T-helper 1 cell (primary cell): ENCODE measurements at regions not wholly inside any gene's neighbourhood (a gene's known extent, or its start where the extent isn't known, plus 50 kb on each side); places are given as distances from the start of the nearest gene placed in this dataset.

Experiments
- DNase-seq, 5 donors: peaks; one replicate each; pipeline ENCODE4 v3.0.0-alpha.2; 2012 to 2020

DNA sequence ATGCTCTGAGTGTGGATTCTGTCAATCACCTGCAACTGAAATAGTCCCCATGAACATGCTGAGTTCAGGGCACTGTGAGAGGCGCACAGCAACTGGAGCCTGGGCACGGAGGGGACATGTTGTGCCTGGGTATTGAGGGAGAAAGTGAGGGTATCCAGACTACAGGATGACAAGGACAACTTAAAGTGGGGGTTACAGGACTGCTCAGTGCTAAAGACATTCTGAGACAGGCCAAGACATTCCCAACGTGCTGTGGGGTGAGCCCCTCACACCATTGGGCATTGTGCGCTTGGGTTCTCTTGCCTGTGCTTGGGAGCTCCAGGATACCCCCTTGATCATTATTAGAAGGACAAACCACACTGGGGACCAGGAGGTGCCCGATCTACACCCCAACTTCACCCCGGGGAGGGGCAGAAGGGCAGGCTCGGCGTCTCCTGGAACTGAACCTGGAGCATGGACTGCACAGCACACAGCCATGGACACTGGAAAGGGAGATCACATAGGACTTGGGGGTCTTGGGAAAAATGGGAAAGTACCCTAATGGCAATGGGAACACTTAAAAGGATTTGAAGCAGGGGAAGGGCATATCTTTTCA lies 72.5 kb upstream of the HDAC4 start:
- DNase-seq, result no peak

DNA sequence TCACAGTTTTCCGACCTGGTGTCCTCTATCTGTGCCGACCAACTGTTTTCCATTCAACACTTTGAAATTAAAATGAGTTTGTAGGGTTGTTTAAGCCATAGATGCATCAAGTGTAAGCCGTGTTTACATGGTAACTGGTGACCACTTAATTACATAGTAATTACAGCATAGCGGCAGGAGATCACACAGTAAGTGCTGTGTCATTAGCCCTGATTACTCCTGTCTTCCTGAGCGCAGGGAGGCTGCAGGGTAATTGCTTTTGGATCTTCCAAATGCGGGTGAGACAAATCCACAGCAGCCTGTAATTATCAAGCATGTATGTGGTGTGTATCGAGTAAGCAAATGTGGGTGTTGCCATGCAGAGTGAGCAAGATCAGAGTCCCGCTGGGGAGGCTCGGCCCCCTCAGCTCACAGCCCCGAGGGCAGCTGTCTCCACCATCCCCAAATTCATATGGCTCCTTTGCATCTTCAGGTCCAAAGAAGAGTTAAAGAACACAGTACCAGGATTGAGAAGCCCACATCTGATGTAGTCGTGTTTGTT lies 71.5 kb upstream of the HDAC4 start:
- DNase-seq, result no peak

DNA sequence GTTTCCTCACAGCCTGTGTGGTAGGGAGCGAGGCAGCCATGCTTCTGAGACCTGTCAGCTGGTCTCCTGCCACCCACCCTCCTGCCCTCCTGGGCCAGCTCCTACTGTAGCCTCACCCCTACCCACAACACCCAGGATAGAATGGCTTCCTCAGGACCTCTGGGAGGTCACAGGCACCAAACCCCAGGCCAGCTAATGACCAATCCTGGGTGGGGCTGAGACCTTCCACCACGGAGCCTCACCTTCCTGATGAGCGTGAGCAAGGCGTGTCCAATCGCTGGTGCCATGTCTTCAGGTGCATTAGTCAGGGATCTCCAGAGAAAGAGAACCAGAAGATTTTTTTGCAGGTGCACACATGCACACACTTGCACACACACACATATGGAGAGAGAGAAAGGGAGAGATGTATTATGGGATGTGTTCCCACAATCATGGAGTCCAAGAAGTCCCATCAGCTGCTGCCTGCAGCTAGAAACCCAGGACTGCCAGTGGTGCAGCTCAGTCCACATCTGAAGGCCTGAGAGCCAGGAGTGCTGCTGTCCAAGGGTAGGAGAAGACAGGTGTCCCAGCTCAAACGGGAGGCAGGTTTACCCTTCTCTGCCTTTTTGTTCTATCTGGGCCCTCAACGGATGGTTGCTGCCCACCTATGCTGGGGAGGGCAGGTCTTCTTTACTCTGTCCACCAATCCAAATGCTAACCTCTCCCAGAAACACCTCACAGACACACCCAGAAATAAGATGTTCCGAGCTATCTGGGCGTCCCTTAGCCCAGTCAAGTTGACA lies 70.4 kb upstream of the HDAC4 start:
- no peak for DNase-seq

DNA sequence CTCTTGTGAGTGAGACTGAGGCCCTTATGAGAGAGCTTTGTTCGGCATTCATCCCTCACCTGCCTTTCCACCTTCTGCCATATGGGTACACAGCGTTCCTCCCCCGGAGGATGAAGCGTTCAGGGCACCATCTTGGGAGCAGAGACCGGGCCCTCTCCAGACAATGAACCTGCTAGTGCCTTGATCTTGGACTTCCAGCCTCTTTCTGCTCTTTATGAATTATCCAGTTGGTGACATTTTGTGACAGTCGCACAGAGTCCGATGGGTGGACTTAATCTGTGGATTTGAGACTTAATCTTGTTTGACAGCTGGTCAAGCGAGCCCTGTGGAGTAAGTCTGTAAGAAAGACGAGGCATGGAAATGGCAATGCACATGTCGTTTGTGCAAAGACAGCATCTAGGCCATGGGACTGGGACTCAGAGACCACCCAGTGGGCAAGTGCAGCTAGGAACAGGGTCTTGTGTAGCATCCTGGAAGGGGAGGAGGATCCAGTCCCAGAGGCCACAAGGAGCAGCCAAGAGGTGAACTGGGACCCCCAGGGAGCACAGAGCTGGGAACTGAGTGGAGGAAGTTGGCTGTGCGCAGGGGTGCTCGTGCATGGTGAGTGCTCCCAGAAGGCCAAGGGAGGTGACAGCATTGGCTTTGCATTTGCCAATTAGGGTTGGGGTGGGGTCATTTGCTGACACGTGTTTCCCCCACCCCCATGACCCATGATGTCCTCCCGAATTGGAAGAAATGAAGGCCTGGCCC lies 69.5 kb upstream of the HDAC4 start:
- no peak for DNase-seq

DNA sequence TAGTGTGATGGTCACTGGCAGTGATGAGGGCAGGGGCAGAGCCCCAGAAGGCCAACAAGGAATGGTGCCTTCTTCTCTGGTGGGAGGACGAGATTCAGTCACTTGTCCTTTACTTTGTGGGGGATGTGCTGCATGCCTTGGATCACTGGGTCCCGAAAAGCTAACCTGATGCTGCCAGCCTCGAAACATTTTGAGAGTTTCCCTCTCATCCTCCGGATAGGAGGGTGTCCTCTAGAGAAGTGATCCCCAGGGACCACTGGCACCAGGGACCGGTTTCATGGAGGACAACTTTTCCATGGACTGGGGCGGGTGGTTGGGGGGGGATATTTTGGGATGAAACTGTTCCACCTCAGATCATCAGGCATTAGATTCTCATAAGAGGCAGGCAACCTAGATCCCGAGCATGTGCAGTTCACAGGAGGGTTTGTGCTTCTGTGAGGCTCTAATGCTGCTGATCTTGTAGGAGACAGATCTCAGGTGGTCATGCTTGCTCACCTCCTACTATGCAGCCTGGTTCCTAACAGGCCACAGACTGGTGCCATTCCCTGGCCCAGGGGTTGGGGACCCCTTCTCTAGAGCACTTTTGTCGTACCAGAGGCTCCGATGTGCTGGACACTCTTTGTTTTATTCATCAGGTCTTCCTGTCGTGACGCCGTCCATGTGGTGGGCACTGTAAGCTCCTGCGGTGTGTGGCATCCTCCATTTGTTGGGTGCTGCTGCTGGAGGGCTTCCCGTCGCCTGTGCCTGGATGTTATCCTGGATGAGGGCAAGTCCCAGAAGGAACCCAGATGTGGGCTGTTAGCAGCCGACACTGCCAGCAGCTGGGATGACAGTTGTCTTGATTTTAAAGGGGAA lies 68.5 kb upstream of the HDAC4 start:
- no peak for DNase-seq

DNA sequence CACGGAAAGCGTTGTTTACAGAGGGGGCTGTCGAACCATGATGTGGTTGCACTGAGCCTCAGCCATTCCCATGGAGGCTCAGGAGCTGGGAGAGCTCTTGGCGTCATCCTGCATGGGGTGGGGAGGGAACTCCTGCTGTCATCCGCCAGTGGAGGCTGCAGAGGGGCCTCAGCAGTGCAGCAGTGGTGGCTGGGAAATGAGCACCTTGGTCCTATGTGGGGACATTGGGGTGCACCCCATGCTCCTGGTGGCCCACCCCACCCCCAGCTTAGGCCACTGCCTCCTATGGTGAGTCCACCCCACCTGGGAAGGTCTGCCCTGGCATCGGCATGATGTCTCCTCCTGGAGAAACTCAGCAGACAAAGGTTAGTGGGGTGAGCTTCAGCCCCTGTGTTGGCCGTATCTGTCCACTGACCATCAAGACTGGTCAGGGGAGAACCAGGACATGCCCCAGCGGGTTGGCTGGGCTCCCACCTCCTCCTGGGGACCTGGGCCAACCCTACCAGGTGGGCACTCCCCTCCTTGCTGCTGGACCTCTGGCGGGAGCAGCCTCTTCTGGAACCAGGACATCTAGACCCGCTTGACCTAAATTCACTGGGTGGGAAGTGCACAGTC lies 67.8 kb upstream of the HDAC4 start:
- no peak for DNase-seq

DNA sequence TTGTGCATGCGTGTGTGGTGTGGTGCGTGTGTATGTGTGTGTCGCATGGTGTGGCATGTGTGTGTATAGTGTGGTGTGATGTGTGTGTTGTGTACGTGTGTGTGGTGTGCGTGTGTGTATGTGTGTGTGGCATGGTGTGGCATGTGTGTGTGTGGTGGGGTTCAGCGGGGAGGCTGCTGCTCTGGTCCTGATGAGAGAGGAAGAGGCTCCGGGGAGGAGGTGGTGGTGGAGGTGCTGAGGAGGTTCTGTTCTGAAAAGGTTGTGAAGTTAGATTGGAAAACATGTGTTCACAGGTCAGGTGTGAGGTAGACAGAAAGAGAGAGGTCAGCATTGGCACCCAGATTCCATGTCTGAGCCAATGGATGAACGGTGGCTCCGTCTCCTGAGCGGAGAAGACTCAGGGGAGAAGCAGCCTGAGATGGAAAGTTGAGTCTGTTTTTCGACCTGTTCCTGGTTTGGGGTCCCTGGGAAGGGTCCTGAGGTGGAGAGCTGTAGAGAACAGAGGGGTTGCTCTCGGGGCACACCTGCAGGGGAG lies 67.2 kb upstream of the HDAC4 start:
- no peak for DNase-seq

DNA sequence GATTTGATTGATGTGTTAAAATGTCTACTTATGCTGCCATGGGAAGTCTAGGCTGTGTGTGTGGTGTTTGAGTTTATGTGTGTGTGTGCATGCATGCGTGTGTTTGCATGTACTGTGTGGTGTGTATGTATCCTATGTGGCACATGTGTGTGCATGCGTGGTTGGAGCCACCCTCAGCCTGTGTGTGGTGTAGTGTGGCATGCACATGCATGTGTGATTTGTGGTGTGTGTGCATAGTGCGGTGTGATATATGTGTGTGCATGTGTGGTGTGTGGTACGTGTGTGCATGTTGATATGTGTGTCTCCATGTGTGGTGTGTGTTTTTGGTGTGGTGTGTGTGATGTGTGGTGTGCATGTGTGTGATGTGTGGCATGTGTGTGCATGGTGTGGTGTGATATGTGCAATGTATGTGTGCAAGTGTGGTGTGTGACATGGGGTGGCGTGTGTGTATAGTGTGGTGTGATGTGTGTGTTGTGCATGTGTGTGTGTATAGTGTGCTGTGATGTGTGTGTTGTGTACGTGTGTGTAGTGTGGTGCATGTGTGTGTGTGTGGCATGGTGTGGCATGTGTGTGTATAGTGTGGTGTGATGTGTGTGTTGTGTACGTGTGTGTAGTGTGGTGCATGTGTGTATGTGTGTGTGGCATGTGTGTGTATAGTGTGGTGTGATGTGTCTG lies 66.6 kb upstream of the HDAC4 start:
- no peak for DNase-seq

DNA sequence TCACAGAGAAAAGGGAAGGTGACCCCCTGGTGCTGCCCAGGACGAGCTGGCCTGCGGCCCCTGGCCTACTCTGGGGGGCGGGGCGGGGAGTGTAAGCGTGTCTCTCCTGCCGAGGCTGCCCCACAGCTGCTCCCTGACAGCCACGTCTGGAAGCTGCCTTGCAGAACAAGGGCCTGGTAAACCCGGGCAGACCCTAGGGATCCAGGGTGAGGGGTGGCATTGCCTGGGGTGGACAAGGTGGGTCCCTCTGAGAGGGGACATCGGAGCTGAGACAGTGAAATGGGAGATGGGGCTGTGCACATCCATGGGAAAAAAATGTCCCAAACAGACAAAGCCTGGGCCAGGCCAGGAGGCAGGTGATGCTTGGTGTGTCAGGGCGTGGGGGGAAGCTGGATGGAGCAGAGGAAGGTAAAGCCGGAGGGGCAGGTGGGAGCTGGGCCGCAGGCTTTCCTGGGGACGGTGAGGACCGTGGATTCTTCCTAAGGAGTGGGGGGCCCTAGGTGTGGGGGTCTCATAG lies 66.0 kb upstream of the HDAC4 start:
- DNase-seq, result no peak

DNA sequence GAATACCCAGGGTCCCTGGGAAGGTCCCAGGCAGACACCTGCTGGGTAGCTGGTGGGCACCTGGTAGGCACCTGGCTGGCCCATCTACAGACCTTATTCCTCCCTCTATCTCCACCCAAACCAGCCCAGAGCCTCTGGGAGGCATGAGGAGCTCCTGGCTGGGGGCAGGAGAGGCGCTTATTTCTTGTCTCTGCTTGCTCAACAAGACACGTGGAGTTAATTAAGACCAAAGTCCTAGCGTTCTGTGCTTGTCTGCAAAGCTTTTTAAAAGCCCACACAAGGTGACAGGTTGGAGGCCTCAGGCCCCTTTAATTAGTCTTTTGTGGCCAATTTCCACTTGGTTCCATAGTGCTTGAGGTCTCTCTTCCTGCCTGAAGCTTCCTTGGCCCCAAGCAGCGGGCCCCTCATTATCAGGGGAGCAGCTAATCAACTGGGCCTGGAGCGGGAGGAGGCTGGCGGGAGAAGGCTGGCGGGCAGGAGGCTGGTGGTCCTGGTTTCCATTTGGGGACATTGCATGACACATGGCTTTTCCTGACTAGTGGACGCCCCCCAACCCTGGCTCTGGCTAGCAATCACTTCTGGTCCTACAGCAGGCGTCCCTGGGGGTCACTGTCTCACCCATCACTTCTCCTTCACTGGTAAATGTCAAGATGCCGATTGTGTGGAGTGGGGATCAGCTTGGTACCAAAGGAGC lies 65.4 kb upstream of the HDAC4 start:
- no peak for DNase-seq

DNA sequence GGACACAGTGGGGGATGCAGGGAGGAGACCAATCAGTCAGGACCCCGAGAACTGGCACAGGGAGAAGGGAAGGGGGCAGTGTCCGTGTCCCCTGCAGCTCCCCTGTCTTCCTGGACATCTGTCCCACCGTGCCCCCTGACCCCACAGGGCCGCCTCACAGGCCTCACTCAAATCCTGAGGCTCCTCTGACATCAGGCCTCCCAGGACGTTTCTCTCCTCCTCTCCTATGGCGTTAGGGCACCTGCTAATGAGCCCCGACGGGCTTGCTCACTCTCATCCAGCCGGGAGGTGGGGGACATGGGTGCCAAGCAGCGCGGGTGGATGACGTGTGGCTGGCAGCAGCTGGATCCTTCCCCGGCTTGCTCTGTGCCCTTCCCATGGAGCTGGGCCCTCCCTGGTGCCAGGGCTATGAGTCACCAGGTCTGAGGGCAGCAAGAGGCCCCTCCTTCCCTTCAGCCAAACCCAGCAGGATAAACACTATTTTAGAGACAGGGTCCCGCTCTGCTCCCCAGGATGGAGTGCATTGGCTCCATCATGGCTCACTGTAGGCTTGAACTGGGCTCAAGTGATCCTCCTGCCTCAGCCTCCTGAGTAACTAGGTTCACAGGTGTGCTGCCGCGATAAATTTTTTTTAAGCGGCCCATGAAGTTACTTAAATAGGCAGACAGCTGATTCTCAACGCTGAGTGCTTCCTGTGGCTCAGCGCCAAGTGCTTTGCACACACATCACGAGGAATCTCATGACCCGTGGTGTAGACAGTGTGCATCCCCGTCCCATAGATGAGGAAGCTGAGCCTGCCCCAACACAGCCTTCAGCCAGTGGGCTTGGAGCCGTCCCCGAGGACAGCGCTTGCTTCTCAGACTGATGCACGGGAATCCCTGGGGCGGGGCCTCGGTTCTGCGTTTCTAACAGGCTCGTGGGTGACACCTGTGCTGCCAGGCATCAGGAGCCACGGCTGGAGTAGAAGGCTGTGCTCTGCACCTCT lies 64.5 kb upstream of the HDAC4 start:
- DNase-seq, result no peak

DNA sequence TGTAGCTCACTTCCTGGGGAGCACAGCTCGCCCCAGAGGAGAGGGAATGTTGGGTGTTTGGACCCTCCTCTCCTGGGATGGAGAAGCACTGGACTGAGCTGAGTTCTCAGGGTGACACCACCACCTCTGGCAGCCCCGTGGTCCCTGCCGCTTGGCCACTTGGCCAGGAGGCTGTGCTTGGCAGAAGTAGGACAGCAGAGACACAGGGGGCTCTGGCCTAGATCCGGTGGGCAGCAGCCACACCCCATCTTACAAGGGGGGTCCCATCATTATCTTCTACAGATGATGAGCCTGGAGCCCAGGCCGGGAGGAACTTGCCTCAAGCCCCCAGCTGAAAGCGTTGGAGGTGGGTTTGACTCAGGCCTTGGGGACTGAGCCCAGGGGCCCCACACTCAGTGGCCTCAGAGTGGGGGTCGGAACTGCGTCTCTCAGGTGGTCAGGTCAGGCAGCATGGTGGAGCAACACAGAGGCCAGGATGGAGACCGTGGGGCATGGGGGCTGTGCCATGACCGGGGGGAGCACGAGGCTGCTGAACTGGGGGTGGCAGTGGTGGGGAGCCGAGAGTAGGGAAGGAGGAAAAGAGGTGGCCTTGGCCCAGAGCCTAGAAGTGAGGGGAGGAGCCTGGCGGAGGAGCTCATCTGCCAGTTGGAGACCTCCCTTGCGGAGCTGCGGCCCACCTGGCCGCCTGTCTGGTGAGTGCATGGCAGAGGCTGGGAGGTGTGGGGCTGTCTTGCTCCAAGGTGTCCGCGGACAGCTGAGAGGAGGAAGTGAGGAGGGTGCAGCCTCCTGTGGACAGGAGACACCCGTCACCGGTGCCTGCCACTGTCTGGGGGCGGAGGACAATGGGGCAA lies 63.6 kb upstream of the HDAC4 start:
- no peak for DNase-seq

DNA sequence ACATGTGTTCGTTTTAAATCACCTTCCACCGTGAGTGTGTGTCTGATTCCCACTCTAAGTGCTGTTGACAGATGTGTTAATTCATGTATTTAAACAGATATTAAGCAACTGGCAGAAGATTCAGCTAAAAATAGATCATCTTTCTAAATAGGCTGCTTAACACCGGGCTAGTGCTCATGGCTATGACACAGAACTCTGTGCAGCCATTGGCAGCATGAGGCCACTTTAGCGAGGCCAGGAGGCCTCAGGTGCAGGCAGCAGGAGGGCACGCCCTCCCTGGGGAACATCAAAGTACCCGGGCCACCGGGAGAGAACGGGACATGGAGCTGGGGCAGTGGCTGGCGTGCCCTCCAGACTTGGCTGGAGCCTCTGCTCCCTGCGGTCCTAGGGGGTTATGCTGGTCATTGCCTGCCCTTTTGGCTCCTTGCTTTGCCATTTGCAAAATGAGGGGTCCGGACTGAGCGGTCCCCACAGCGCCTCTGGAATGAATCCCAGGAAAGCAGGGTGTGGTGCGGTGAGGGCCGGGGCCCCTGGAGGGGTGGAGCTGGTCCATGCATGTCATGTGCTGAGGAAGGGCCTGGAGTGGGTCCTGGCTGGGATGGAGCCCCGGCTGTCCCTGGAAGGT lies 62.8 kb upstream of the HDAC4 start:
- DNase-seq, result no peak

DNA sequence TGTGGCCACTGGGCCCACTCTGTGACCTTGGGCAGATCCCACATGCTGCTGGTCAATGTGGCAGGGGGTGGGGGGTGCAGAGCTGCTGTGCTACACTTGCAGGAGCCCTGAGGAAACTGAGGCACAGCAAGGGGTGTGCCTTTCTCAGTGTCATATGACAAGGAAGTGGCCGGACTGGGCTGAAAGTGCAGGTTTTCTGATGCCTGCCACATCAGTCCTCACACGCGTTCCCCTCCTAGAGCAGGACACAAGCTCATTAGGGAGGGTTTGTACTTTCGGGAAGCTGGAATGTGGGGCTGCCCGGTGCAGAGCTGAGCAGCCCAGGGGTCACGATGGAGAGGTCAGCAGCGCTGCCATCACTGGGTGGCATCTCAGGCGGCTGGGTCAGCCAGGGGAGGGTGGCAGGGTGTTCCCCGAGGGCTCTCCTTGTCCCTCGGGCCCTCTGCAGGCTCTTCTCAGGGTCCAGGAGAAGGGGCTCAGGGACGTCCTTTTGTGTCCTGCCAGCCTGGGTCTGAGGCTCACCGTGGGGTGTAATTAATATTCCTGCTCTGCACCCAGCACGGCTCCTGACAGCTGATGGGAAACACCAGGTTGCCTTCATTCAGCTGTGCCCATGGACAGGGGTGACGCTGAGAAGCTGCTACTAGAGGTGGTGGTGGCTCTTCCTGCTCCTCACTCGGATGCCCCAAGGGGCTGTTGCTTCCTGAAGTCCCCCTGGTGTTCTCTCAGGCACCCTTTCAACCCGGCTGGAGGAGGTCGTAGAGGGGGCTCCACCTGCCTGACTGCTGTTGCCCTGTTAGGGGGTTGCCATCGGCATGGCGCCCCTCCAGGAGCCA lies 62.1 kb upstream of the HDAC4 start:
- no peak for DNase-seq

DNA sequence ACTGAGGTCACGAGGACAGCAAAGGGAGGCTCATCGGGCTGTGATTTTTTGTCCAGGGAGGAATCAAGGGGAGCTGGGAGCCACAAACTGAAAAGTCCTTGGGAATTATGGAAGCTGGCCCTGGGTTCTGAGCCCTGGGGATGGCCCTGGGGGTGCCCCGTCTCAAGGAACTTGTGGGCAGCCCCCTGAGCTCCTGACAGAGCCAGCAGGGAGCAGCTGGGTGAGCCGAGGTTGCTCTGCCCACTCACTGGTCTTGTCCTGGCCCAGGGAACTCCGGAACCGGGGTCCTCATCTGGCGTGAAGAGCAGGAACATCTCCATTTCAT lies 61.3 kb upstream of the HDAC4 start:
- DNase-seq, result no peak

DNA sequence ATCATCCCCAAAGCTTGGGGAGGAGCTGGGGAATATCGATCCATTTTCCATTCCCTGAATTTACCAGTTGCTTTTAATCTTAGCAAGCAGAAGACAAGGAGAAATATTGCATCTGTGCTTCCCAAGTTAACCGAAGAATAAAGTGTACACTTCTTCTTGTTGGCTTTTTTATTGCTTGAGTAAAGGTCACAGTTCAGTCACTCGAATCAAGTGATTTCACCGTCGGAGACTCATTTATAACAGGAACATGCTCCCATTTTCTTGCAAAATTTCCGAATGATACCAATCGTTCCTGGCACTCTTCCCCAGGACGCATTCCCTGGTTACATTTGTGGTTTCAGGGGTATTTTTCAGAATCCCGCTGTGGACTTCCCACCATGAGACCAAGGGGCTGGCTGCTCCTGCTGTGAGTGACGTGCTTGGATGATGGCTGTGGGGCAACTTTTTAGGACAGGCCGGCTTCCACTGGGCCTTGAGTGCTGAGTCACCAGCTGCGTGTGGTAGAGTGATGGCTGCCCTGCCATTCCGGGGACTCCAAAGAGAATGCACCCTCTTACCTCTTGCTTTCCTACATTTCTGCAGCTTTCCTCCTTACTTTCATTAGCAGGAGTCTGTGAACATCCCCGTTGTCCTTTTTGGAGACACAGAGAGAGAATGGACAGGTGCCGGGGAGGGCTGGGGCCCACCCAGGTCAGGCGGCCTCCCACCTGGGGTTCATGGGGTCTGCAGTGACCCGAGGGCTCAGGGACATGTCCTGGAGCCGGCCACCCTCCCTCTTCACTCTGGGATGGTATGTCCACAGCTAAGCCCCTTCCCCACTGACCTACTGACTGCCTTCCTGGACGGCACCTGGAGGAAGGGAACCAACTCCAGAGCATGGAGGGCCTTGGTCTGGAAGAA lies 60.7 kb upstream of the HDAC4 start:
- DNase-seq, result no peak
